Tibial artery (tissue), 4 donors: ENCODE measurements at regions not wholly inside any gene's neighbourhood (a gene's known extent, or its start where the extent isn't known, plus 50 kb on each side); places are given as distances from the start of the nearest gene placed in this dataset.
"Not testable (repeated sequence)": the region's sequence is repeated elsewhere in the genome, so short reads cannot be mapped to it uniquely, and the experiment has no call there.

Experiments
- DNase-seq, 2 donors: peaks; one replicate each; pipeline ENCODE4 v3.0.0-alpha.2; 2019
- H3K27ac ChIP-seq, 2 donors: fragments of 200-600 bp; sonication (generic) in 1 of 2; 1 replicate in 1 of 2; 2 replicates in 1 of 2; pipeline ENCODE4 v1.5.1; 2018 to 2019; ENCODE audit warnings: mild to moderate bottlenecking in 1 of 2
- H3K27me3 ChIP-seq, 2 donors: fragments of 200-600 bp; sonication (generic) in 1 of 2; one replicate each; pipeline versions ENCODE4 v1.5.1 to v1.6.0; 2016 to 2019
- H3K36me3 ChIP-seq, 3 donors: fragments of 200-600 bp; sonication (generic) in 2 of 3; one replicate each; pipeline ENCODE4 v1.5.1; 2016 to 2019; ENCODE audit warnings: mild to moderate bottlenecking in 2 of 3
- H3K4me1 ChIP-seq, 4 donors: fragments of 200-600 bp; sonication (generic) in 2 of 4; 1 replicate in 3 of 4; 2 replicates in 1 of 4; pipeline ENCODE4 v1.5.1; 2016 to 2019
- H3K4me3 ChIP-seq, 2 donors: fragments of 200-600 bp; sonication (generic) in 1 of 2; 1 replicate in 1 of 2; 2 replicates in 1 of 2; pipeline ENCODE4 v1.5.1; 2018 to 2019; ENCODE audit warnings: mild to moderate bottlenecking in 2 of 2
- H3K9me3 ChIP-seq, 3 donors: fragments of 200-600 bp; sonication (generic) in 1 of 3; one replicate each; pipeline ENCODE4 v1.5.1; 2016 to 2019
- intact Hi-C: fragments of 100-400 bp; cut with DNase I; formaldehyde crosslinking; loops from one replicate; pipeline ENCODE4 v1.15.0; 2023; ENCODE audit warnings: low total_unique reads
- TF ChIP-seq, protein P1 (sequence below), 2 experiments: fragments of 200-600 bp in 1 of 2; fragments of 450-650 bp in 1 of 2; IDR thresholded peaks; one replicate each; pipeline ENCODE4 v1.5.1; 2017 to 2019; ENCODE audit warnings: antibody characterized with exemption in 2 of 2, mild to moderate bottlenecking in 1 of 2, moderate library complexity in 1 of 2

DNA sequence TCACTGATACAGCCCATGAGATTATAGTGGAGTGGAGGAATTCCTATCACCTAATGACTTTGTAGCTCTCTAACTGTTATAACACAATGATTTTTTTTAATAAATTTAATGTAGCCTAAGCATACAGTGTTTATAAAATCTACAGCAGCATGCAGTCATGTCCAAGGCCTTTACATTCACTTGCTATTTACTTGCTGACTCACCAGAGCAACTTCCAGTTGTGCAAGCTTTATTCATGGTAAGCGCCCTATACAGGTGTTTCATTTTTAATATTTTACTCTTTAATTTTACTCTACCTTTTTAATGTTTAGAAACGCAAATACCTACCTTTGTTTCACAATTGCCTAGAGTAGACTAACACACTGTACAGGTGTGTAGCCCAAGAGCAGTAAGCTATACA is 1652.2 kb downstream of the BRINP3 start:
- H3K4me3 ChIP-seq: no peak overlapping the region
- H3K36me3 ChIP-seq: no peaks in the 10 kb centered on the region
- DNase-seq: no peak
- TF ChIP-seq, protein P1, sequence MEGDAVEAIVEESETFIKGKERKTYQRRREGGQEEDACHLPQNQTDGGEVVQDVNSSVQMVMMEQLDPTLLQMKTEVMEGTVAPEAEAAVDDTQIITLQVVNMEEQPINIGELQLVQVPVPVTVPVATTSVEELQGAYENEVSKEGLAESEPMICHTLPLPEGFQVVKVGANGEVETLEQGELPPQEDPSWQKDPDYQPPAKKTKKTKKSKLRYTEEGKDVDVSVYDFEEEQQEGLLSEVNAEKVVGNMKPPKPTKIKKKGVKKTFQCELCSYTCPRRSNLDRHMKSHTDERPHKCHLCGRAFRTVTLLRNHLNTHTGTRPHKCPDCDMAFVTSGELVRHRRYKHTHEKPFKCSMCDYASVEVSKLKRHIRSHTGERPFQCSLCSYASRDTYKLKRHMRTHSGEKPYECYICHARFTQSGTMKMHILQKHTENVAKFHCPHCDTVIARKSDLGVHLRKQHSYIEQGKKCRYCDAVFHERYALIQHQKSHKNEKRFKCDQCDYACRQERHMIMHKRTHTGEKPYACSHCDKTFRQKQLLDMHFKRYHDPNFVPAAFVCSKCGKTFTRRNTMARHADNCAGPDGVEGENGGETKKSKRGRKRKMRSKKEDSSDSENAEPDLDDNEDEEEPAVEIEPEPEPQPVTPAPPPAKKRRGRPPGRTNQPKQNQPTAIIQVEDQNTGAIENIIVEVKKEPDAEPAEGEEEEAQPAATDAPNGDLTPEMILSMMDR (IDR thresholded peaks at IDR 0.05): no peak
- no peaks in the 10 kb centered on the region for H3K9me3 ChIP-seq
- no peaks in the 10 kb centered on the region for H3K4me1 ChIP-seq
- H3K27me3 ChIP-seq: no peaks in the 10 kb centered on the region
- H3K27ac ChIP-seq: no peak overlapping the region
- intact Hi-C loops: no loop called here

DNA sequence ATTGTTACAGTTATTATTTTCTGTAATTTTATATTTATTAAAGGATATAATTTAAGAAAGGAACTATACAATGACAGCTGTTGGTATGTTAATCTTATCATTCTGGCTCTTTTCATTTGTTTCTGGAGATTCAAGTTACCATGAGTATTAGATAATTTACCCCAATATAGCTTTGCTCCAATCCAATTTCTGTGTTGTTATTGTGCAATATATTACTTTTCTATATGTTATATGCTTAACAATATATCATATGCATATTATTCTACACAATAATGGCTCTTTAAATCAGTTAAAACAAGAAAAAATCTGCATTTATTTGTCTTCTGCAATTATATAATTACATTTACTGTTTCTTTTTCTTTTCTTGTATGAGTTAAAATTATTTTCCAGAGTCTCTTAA is 1650.9 kb downstream of the BRINP3 start:
- DNase-seq: no peak
- Histone ChIP-seq H3K4me1 (no peaks in the 10 kb centered on the region), H3K4me3 (no peak overlapping the region), H3K9me3 (no peaks in the 10 kb centered on the region), H3K27ac (no peak overlapping the region), H3K27me3 (no peaks in the 10 kb centered on the region), H3K36me3 (no peaks in the 10 kb centered on the region)
- TF ChIP-seq, protein P1 (IDR thresholded peaks at IDR 0.05): no peak
- intact Hi-C loops: no loop called here

DNA sequence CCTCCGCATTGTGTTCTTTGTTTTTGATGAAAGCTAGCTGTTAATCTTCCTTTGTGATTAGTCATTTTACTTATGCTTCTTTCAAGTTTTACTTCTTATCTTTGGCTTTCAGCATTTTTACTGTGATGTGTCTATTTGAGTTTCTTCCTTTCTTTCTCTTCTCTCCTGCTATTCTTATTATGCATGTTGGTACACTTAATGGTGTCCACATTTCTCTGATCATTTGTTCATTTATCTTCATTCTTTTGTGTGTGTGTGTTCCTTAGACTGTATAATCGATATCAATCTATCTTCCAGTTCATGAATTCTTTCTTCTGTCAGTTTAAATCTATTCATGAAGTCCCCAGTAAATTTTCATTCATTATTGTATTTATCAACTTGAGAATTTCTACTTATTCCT is 1650.3 kb downstream of the BRINP3 start:
- Histone ChIP-seq H3K27me3 (no peaks in the 10 kb centered on the region), H3K27ac (no peak overlapping the region), H3K4me3 (no peak overlapping the region), H3K36me3 (no peaks in the 10 kb centered on the region), H3K9me3 (no peaks in the 10 kb centered on the region), H3K4me1 (no peaks in the 10 kb centered on the region)
- TF ChIP-seq, protein P1 (IDR thresholded peaks at IDR 0.05): no peak
- no peak for DNase-seq
- intact Hi-C loops: no loop called here

DNA sequence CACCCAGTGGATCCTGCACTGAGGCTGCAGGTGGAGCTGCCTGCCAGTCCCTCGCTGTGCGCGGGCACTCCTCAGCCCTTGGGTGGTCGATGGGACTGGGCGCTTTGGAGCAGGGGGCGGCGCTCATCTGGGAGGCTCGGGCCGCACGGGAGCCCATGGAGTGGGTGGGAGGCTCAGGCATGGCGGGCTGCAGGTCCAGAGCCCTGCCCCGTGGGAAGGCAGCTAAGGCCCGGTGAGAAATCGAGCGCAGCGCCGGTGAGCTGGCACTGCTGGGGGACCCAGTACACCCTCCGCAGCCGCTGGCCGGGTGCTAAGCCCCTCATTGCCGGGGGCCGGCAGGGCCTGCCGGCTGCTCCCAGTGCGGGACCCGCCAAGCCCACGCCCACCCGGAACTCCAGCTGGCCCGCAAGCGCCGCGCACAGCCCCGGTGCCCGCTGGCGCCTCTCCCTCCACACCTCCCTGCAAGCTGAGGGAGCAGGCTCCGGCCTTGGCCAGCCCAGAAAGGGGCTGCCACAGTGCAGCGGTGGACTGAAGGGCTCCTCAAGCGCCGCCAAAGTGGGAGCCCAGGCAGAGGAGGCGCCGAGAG is 1636.5 kb downstream of the BRINP3 start:
- H3K4me1 ChIP-seq, H3K27me3 ChIP-seq, intact Hi-C loops, DNase-seq, H3K36me3 ChIP-seq, H3K9me3 ChIP-seq, H3K27ac ChIP-seq, H3K4me3 ChIP-seq: not testable (repeated sequence)

DNA sequence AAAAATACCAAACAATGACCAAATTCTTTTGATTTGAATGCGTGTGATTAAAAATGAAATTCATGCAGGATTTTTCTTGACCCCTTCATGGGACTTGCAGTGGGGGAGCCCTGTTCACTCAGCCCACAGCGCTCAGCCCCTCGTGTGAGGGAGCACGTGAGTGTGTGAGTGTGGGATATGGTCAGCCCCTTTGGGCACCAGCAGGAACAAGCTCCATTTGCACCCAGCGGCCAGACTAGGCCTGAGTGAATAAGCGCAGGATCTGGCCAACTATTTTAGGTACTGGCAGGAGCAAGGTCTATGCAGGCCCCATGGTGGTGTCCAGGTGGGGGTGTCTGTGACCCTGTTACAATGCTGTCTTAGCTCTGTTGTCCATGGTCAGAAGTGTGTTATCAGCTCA is 1631.2 kb downstream of the BRINP3 start:
- Histone ChIP-seq H3K4me3 (no peak overlapping the region), H3K27me3 (no peaks in the 10 kb centered on the region), H3K9me3 (no peaks in the 10 kb centered on the region), H3K27ac (no peak overlapping the region), H3K36me3 (no peaks in the 10 kb centered on the region), H3K4me1 (no peaks in the 10 kb centered on the region)
- DNase-seq: no peak
- intact Hi-C loops: no loop called here
- TF ChIP-seq, protein P1 (IDR thresholded peaks at IDR 0.05): no peak

DNA sequence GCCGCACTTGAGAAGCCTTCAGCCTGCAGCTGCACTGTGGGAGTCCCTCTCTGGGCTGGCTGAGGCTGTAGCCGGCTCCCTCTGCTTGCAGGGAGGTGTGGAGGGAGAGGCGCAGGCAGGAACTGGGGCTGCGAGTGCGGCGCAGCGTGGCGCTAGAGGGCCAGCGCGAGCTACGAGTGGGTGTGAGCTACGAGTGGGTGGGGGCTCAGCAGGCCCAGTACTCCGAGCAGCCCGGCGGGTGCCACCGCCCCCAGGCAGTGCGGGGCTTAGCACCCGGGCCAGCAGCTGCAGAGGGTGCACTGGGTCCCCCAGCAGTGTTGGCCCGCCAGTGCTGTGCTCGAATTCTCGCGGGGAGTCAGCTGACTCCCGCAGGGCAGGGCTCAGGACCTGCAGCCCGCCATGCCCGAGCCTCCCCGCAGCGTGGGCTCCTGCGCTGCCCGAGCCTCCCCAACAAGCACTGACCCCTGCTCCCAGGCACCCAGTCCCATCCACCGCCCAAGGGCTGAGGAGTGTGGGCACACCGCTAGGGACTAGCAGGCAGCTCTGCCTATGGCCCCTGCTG is 1620.1 kb downstream of the BRINP3 start:
- Histone ChIP-seq H3K4me1 (no peaks in the 10 kb centered on the region), H3K9me3 (peaks cover 0 to 6% (median 0%) of the 10 kb centered on the region in 3 donors), H3K36me3 (no peaks in the 10 kb centered on the region), H3K27me3 (no peaks in the 10 kb centered on the region), H3K4me3 (no peak overlapping the region), H3K27ac (no peak overlapping the region)
- TF ChIP-seq, protein P1 (IDR thresholded peaks at IDR 0.05): no peak
- no peak for DNase-seq
- intact Hi-C loops: no loop called here
